H1 (cell line): ENCODE measurements at regions not wholly inside any gene's neighbourhood (a gene's known extent, or its start where the extent isn't known, plus 50 kb on each side); places are given as distances from the start of the nearest gene placed in this dataset.

Source experiments
- CEBPB ChIP-seq: IDR thresholded peaks from 2 replicates; pipeline ENCODE4 v1.6.1; 2012; ENCODE audit warnings: low read depth, low read length
- CTCF ChIP-seq, 3 experiments: IDR thresholded peaks; 1 replicate in 2 of 3; 2 replicates in 1 of 3; pipeline versions ENCODE4 v1.5.1 to v1.6.1; 2011; ENCODE audit warnings: low read length in 3 of 3, mild to moderate bottlenecking in 3 of 3, inconsistent platforms in 2 of 3, low read depth in 1 of 3, moderate library complexity in 1 of 3; ENCODE audit not compliant: insufficient read depth in 1 of 3; ENCODE audit errors: control extremely low read depth in 1 of 3
- EP300 ChIP-seq, 2 experiments: IDR thresholded peaks; 1 replicate in 1 of 2; 2 replicates in 1 of 2; pipeline ENCODE4 v1.6.1; 2011 to 2012; ENCODE audit warnings: low read depth in 2 of 2, low read length in 2 of 2, mild to moderate bottlenecking in 2 of 2, borderline replicate concordance in 1 of 2, inconsistent platforms in 1 of 2, moderate library complexity in 1 of 2
- EZH2 ChIP-seq: fragments of 200-600 bp; sonication (generic); IDR thresholded peaks from 2 replicates; pipeline ENCODE4 v1.7.1; 2012; ENCODE audit warnings: low read depth, mild to moderate bottlenecking, moderate library complexity, low read length, inconsistent platforms; ENCODE audit not compliant: severe bottlenecking
- FOSL1 ChIP-seq: IDR thresholded peaks from 2 replicates; pipeline ENCODE4 v1.6.1; 2011; ENCODE audit warnings: mild to moderate bottlenecking, low read depth, low read length, moderate library complexity; ENCODE audit not compliant: insufficient read depth
- GABPA ChIP-seq: IDR thresholded peaks from 2 replicates; pipeline ENCODE4 v1.6.1; 2011; ENCODE audit warnings: mild to moderate bottlenecking, low read length, moderate library complexity, borderline replicate concordance; ENCODE audit not compliant: insufficient read depth
- JUN ChIP-seq: IDR thresholded peaks from 2 replicates; pipeline ENCODE4 v1.6.1; 2011; ENCODE audit warnings: low read depth, mild to moderate bottlenecking, improper control_type of control experiment, low read length
- POLR2A ChIP-seq, 2 experiments: IDR thresholded peaks; 1 replicate in 1 of 2; 2 replicates in 1 of 2; pipeline ENCODE4 v1.6.1; 2011; ENCODE audit warnings: low read depth in 2 of 2, low read length in 2 of 2, mild to moderate bottlenecking in 2 of 2; ENCODE audit errors: control extremely low read depth in 1 of 2
- POLR2AphosphoS5 ChIP-seq: IDR thresholded peaks from 2 replicates; pipeline ENCODE4 v1.6.1; 2011; ENCODE audit warnings: low read depth, low read length
- RXRA ChIP-seq: IDR thresholded peaks from 2 replicates; pipeline ENCODE4 v1.6.1; 2011; ENCODE audit warnings: low read depth, mild to moderate bottlenecking, low read length, moderate library complexity; ENCODE audit not compliant: insufficient read depth

- TF ChIP-seq POLR2AphosphoS5 (no peak), FOSL1 (no peak), CTCF (IDR thresholded peaks at IDR 0.05; ENCODE audit: control extremely low read depth in 1 of 3, insufficient read depth in 1 of 3, low read depth in 1 of 3, low read length in 3 of 3) (peak in 2 of 3 experiments; percentile 44 to 56; a peak in 2 of 4 replicates), GABPA (no peak), EZH2 (no peak), JUN (no peak), POLR2A (IDR thresholded peaks at IDR 0.05; ENCODE audit: control extremely low read depth in 1 of 2, low read depth in 2 of 2, low read length in 2 of 2) (no peak), RXRA (no peak), EP300 (IDR thresholded peaks at IDR 0.05; ENCODE audit: borderline replicate concordance in 1 of 2, low read depth in 2 of 2, low read length in 2 of 2) (no peak), CEBPB (no peak)
Measured at GRCh38 chr6:94636780-94637385, 940.5 kb upstream of the MANEA start.
